ENCODE measurements at regions not wholly inside any gene's neighbourhood (a gene's known extent, or its start where the extent isn't known, plus 50 kb on each side); places are given as distances from the start of the nearest gene placed in this dataset.

DNA sequence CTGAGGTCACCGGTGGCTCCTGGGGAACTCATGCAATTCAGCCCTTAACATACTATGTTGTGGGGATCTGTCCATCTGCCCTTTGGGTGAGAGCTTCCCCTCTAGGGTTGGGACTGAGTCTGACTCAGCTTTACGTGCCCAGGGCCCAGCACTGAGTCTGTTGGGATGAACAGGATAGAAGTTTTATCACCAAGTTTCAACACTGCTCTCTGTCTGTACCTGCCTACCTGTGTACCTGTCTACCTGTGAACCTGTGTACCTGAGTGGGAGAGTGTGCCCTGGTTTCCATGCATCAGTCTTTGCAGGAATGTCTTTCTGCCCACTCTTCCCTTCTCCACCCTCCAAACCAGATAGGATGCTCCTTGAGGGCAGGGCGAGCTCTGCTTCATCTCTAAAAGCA lies 90.6 kb upstream of the POU3F1 start:
- Mint-ChIP-seq H3K27ac (no peak overlapping the region), H3K36me3 (no peaks in the 10 kb centered on the region), H3K4me3 (no peak overlapping the region), H3K4me1 (peaks cover 9% of the 10 kb centered on the region), H3K9me3 (no peaks in the 10 kb centered on the region), H3K27me3 (peaks cover 31% of the 10 kb centered on the region)
- no peak for DNase-seq (ENCODE audit: low spot score in 2 of 2)
- no peak for ATAC-seq (ENCODE audit: low read depth)

DNA sequence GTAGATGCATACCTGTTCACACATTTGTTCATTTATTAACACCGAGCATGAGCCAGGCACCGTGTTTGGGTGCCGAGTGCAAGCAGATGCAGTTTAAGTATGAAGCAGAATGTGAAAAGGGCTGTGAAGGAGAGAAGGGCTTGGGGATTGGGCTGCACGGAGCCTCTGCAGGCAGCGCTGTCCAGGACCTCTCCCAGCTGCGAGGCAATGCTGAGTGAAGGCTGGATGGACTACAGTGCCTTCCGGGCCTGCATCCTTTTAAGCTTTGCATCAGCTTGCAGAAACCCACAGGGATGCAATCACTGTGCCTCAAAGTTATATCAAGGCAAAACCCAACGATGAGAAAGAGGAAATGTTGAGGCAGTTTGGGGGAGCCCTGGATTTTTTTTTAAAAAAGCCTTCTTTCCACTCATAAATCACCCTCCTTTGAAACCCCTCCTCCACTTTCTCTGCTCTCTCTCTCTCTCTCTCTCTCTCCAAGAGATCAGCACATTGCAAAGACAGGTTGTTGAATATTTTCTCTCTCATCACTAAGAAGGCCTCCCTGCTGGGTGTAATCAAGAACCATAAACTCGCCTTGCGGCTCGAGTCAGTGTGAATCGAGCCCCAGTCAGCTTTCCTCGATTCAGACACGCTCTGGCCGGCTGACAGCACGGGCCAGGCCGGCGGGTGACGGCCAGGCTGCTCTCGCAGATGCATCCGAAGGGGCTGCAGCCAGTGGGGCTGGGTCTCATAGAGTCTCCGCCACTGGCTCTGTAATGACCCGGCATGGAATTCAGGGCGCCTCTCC lies 89.2 kb upstream of the POU3F1 start:
- ATAC-seq (ENCODE audit: low read depth) = no peak
- H3K4me3 Mint-ChIP-seq = no peak overlapping the region
- peaks cover 31% of the 10 kb centered on the region for H3K27me3 Mint-ChIP-seq
- H3K36me3 Mint-ChIP-seq = no peaks in the 10 kb centered on the region
- peaks cover 3% of the 10 kb centered on the region for H3K4me1 Mint-ChIP-seq
- H3K27ac Mint-ChIP-seq = no peak overlapping the region
- DNase-seq (ENCODE audit: low spot score in 2 of 2) = no peak
- no peaks in the 10 kb centered on the region for H3K9me3 Mint-ChIP-seq

DNA sequence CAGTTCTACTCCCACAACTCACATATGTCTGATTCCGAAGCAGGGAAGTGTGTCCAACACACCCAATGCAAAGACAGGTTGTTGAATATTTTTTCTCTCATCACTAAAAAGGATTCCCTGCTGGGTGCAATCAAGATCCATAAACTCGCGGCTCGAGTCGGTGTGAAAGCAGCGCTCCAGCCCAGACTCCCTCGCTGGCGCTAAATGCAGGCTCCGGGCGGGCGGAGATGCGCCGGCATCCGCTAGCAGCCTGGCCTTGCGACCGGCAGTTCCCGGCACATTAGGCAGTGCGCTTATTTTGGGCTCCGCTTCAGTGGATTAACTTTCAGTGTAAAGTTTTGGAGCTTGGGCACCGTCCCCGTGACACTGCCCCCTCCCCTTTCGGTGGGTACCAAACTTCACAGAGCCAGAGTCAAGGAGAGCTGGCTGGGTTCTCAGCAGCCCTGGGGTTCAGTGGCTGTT lies 87.7 kb upstream of the POU3F1 start:
- H3K27me3 Mint-ChIP-seq = peaks cover 28% of the 10 kb centered on the region
- ATAC-seq (ENCODE audit: low read depth) = no peak
- no peak for DNase-seq (ENCODE audit: low spot score in 2 of 2)
- no peak overlapping the region for H3K27ac Mint-ChIP-seq
- no peak overlapping the region for H3K4me3 Mint-ChIP-seq
- H3K9me3 Mint-ChIP-seq = no peaks in the 10 kb centered on the region
- peaks cover 2% of the 10 kb centered on the region for H3K4me1 Mint-ChIP-seq
- H3K36me3 Mint-ChIP-seq = no peaks in the 10 kb centered on the region

DNA sequence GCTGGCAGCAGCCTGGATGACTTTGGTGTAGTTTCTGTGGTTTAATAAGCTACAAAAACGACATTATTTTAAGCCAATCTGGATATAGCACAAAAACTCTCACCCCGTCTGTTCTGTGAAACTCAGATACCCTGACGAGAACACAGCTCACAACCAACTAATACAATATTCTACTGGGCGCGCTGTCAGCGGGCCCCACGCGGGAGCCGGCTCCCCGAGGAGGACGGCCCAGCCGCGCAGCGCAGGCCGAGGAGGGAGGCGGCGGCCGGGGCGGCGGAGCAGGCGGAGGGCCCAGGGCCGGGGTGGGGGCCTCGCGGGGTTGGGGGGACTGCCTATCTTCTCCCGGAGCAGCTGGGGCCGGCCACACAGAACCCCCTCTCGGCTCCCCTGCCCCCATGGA lies 87.2 kb upstream of the POU3F1 start:
- Mint-ChIP-seq H3K4me1 (peaks cover 2% of the 10 kb centered on the region), H3K27me3 (peaks cover 28% of the 10 kb centered on the region), H3K4me3 (no peak overlapping the region), H3K9me3 (no peaks in the 10 kb centered on the region), H3K36me3 (no peaks in the 10 kb centered on the region), H3K27ac (no peak overlapping the region)
- DNase-seq (ENCODE audit: low spot score in 2 of 2) = no peak
- ATAC-seq (ENCODE audit: low read depth) = no peak

DNA sequence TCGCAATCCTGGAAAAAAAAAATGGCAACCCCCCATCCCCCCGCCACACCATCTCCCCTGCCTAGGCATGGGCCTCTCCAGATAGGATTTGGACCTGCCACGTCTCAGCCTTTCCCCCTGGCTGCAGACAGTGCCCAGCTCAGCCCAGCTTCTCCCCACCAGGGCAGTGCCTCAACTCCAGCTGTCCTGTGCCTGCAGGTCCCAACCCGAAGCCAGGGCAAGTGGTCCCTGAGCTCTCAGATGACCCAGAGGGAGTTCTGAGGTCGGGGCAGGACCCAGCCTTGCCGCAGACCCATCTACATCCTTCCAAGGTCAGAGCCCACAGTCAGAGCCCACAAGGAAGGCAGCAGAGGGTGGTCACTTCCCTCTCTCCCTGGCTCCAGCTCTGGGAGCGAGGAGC lies 86.7 kb upstream of the POU3F1 start:
- H3K4me3 Mint-ChIP-seq = no peak overlapping the region
- H3K27me3 Mint-ChIP-seq = peaks cover 28% of the 10 kb centered on the region
- H3K9me3 Mint-ChIP-seq = no peaks in the 10 kb centered on the region
- no peak for ATAC-seq (ENCODE audit: low read depth)
- no peaks in the 10 kb centered on the region for H3K36me3 Mint-ChIP-seq
- H3K4me1 Mint-ChIP-seq = peaks cover 2% of the 10 kb centered on the region
- no peak for DNase-seq (ENCODE audit: low spot score in 2 of 2)
- H3K27ac Mint-ChIP-seq = no peak overlapping the region

DNA sequence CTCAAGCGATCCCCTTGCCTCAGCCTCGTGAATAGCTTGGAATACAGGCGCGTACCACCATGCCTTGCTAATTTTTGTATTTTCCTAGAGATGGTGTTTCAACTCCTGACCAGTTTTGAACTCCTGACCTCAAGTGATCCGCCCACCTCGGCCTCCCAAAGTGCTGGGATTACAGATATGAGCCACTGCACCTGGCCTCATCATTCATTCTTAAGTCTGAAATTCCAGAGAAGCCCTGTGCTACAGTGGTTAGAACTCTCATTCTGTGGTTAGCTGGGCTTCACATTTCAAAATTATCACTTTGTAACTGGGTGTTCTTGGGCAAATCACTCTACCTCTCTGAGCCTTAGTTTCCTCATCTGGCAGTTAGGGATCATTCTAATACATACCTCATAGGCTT lies 86.1 kb upstream of the POU3F1 start:
- Mint-ChIP-seq H3K27me3 (peaks cover 27% of the 10 kb centered on the region), H3K27ac (no peak overlapping the region), H3K36me3 (no peaks in the 10 kb centered on the region), H3K9me3 (no peaks in the 10 kb centered on the region), H3K4me1 (peaks cover 2% of the 10 kb centered on the region), H3K4me3 (no peak overlapping the region)
- DNase-seq (ENCODE audit: low spot score in 2 of 2) = no peak
- no peak for ATAC-seq (ENCODE audit: low read depth)

DNA sequence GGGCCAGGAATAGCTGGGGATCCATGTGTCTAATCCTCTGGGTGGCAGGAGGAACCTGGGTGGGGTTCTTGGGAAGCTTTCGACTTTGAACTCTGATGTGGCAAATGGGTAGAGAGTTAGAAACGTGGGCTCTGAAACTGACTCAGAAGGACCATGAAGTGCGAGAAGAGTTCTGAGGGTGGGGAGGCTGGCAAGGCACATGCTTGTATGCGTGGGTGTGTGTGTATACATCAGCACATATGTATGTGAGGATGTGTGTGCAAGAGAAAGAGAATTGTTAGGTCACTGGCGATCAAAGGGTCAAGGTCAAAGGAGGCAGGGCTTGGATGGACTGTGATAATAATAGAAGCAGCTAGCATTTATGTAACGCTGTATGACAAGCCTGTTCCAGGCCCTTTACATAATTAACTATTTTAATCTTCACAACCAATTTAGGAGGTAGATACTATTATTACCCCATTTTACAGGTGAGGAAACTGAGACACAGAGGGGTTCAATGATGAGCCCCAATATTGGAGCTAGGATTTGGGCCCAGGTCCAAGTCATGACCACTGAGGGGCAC lies 84.5 kb upstream of the POU3F1 start:
- DNase-seq (ENCODE audit: low spot score in 2 of 2) (no peak), ATAC-seq (ENCODE audit: low read depth) (no peak)
- no peaks in the 10 kb centered on the region for H3K9me3 Mint-ChIP-seq
- no peak overlapping the region for H3K27ac Mint-ChIP-seq
- peaks cover 21% of the 10 kb centered on the region for H3K27me3 Mint-ChIP-seq
- H3K4me3 Mint-ChIP-seq = no peak overlapping the region
- H3K36me3 Mint-ChIP-seq = no peaks in the 10 kb centered on the region
- peaks cover 2% of the 10 kb centered on the region for H3K4me1 Mint-ChIP-seq

DNA sequence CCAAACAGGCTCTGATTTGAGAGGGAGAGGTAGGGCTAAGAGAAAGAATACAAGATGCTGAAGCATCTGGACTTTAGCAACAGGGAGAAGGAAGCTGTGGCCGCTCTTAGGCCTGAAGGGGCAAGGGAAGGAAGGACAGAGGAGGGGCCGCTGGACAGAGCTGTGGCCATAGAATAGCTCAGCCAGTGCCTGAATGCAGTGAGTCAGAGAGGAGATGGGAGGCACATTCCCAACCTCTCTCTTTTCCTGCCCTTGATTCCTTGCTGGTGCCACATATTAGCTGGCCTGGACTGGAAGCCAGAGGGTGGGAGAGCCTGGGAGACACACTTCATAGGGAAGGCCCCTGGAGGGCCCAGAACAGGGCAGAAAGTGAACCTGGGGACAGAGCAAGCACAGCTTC lies 83.4 kb upstream of the POU3F1 start:
- Mint-ChIP-seq H3K36me3 (no peaks in the 10 kb centered on the region), H3K9me3 (no peaks in the 10 kb centered on the region), H3K27ac (no peak overlapping the region), H3K4me1 (peaks cover 2% of the 10 kb centered on the region), H3K27me3 (peaks cover 19% of the 10 kb centered on the region), H3K4me3 (no peak overlapping the region)
- ATAC-seq (ENCODE audit: low read depth) (no peak), DNase-seq (ENCODE audit: low spot score in 2 of 2) (no peak)

DNA sequence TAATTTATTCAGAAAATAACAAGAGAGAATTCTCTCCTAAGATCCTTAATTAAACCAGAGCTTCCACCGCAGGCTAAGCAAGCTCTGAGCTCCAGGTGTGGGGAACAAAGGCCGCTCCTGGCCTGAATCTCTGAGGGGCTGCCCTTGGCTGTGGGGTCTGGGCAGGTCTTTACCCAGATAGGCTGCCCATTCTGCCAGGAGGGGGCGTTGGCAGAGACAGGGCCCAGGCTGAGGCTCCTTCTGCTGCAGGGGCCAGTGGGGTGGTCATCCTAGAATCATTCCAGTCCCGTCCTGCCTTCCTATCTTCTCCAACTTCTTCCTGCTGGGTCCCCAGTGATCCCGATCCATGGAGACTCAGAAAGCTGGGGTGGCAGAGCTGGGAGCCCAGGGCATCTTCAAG lies 82.9 kb upstream of the POU3F1 start:
- Mint-ChIP-seq H3K9me3 (no peaks in the 10 kb centered on the region), H3K27ac (no peak overlapping the region), H3K36me3 (no peaks in the 10 kb centered on the region), H3K4me1 (peaks cover 1% of the 10 kb centered on the region), H3K4me3 (no peak overlapping the region), H3K27me3 (peaks cover 17% of the 10 kb centered on the region)
- no peak for ATAC-seq (ENCODE audit: low read depth)
- DNase-seq (ENCODE audit: low spot score in 2 of 2) = no peak

DNA sequence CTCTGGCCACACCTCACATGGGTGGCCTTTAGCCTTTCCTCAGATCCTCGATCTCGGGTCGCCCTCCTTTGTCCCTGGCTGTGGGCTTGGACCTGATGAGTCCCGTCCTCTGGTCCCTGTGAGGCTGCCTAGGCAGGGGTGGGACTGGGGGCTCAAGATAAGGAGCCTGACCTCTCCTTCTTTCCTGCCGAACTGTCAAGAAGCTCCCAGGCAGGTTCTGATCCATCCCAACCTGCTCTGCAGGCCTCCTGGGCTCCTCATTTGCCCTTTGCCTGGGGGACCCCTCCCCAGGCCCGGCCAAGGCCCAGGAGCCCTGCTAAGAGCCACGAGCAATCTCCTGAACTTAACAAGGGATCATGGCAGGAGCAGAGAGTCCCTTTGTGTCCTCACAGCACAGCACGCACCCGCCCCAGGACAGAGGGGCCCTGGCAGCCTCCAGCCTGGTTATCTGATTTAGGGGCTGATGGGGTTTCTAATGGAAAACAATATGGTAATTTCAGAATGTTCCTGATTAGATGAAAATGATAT lies 82.4 kb upstream of the POU3F1 start:
- ATAC-seq (ENCODE audit: low read depth) (no peak), DNase-seq (ENCODE audit: low spot score in 2 of 2) (no peak)
- Mint-ChIP-seq H3K4me3 (no peak overlapping the region), H3K4me1 (no peaks in the 10 kb centered on the region), H3K36me3 (no peaks in the 10 kb centered on the region), H3K27ac (no peak overlapping the region), H3K27me3 (peaks cover 17% of the 10 kb centered on the region), H3K9me3 (no peaks in the 10 kb centered on the region)

DNA sequence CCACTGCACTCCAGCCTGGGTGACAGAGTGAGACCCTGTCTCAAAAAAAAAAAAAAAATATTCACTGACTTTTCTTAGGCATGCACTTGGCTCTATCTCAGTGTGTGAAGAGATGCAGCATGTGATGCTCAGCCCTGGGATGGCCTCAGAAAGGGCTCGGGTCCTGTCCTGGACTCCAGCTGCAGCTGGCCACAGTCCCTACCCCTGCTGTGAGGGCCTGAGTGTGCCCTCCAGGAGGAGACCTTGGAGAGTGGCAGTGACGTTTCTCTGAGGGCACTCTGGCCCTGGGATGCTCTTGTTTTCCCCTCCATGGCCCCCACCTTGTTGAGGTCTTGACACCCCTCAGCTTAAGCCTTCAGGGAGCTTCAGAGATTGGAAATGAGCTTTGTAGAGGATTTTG lies 81.9 kb upstream of the POU3F1 start:
- no peak overlapping the region for H3K4me3 Mint-ChIP-seq
- H3K27ac Mint-ChIP-seq = no peak overlapping the region
- ATAC-seq (ENCODE audit: low read depth) = no peak
- H3K36me3 Mint-ChIP-seq = no peaks in the 10 kb centered on the region
- H3K9me3 Mint-ChIP-seq = no peaks in the 10 kb centered on the region
- H3K27me3 Mint-ChIP-seq = peaks cover 17% of the 10 kb centered on the region
- no peak for DNase-seq (ENCODE audit: low spot score in 2 of 2)
- H3K4me1 Mint-ChIP-seq = no peaks in the 10 kb centered on the region

DNA sequence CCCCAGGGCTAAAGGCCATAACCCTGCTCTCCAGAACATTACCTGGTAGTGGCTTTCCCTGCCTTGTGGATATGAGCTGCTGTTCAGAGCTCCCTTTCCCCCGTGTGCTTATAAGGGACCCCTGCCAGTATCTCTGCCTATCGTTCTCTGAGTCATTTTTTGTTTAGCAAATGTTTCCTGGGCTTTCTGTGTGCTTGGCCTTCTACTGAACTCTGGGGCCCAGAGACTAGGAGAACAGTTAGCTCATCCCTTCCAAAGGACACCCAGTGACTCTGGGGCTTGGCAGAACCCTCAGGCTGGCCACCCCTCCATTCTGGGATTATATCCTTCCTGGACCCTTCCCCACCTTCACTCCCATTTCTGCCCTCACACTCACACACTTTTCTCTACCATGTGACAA lies 80.8 kb upstream of the POU3F1 start:
- Mint-ChIP-seq H3K27me3 (peaks cover 14% of the 10 kb centered on the region), H3K27ac (no peak overlapping the region), H3K36me3 (no peaks in the 10 kb centered on the region), H3K4me1 (no peaks in the 10 kb centered on the region), H3K9me3 (no peaks in the 10 kb centered on the region), H3K4me3 (no peak overlapping the region)
- ATAC-seq (ENCODE audit: low read depth) (no peak), DNase-seq (ENCODE audit: low spot score in 2 of 2) (no peak)

DNA sequence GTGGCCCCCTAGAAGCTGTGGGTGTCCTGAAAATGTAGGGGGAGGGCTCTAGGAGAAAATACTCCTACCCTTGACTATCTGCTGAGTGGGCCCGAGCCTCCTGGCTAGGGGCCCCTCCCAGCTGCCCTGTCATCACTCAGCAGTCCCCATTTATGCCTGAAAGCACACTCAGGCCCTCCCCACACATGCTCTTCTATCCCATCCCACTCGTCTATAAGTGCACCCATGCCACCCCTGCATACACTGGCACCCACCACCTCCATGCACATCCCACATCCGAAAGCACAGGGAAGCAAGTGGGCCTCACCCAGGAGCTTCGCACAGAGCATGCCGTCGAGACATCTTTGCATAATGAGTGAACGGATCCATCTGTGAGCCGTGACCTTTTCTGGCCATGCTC lies 80.4 kb upstream of the POU3F1 start:
- no peak overlapping the region for H3K4me3 Mint-ChIP-seq
- H3K27ac Mint-ChIP-seq = no peak overlapping the region
- DNase-seq (ENCODE audit: low spot score in 2 of 2) (no peak), ATAC-seq (ENCODE audit: low read depth) (no peak)
- no peaks in the 10 kb centered on the region for H3K4me1 Mint-ChIP-seq
- H3K9me3 Mint-ChIP-seq = no peaks in the 10 kb centered on the region
- H3K27me3 Mint-ChIP-seq = peaks cover 11% of the 10 kb centered on the region
- no peaks in the 10 kb centered on the region for H3K36me3 Mint-ChIP-seq

DNA sequence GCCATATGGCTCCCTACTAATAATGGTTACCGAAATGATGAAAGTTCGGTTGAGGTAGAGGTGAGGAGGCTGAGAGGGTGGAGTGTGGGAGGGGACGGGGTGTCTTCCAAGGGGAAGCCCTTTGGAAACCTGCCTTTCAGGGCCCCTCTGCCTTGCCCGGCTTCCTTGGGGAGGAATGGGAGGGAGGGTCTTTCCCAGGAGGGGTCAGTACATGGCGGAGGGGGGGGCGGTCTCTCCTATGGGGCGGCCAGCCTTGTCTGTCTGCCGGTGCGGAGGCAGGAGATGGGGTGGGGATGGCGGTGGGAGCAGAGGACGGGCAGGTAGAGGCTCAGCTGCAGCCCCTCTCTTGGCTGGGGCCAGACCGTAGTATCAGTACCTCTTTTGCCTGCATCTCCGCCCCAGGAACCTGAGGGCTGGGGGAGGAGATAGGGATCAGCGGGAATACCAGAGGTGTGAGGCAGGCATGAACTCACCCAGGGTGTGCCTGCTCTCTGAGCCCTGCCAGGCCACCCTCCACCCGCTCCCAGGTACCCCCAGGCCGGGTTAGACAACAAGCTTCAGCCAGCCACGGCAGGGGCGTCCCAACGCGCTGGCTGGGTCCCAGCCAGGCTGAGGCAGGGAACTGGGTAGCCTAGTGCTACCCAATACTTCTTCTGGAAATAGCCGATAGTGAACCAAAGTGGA lies 79.4 kb upstream of the POU3F1 start:
- no peaks in the 10 kb centered on the region for H3K36me3 Mint-ChIP-seq
- ATAC-seq (ENCODE audit: low read depth) = no peak
- H3K27ac Mint-ChIP-seq = no peak overlapping the region

More for the DNA sequence above, 79.4 kb upstream of the POU3F1 start:
- Mint-ChIP-seq H3K9me3 (no peaks in the 10 kb centered on the region), H3K4me1 (no peaks in the 10 kb centered on the region), H3K27me3 (peaks cover 6% of the 10 kb centered on the region), H3K4me3 (no peak overlapping the region)
- DNase-seq (ENCODE audit: low spot score in 2 of 2) = no peak

Measured in memory B cell (primary cell).